ENCODE measurements at regions not wholly inside any gene's neighbourhood (a gene's known extent, or its start where the extent isn't known, plus 50 kb on each side); places are given as distances from the start of the nearest gene placed in this dataset.
"Not testable (repeated sequence)": the region's sequence is repeated elsewhere in the genome, so short reads cannot be mapped to it uniquely, and the experiment has no call there.

DNA sequence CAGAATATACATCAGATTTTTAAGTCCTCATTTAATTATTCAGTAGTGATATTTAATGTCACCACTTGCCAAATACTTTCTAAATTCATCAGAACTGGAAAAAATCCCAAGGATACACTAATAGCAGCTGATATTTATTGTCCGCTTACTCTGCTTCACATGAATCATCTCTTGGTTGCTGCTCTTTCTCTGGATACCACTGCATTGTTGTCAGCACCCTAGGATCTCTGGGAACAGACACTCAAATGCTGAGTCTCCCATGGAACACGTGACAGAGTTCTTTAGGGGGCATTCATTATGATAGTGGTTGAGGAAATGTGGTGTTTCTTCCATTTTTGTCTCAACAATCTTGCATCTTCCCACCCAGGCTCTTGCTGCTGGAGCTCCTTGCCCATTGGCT is 318.0 kb downstream of the RFPL4B start:
- no peak for DNase-seq

DNA sequence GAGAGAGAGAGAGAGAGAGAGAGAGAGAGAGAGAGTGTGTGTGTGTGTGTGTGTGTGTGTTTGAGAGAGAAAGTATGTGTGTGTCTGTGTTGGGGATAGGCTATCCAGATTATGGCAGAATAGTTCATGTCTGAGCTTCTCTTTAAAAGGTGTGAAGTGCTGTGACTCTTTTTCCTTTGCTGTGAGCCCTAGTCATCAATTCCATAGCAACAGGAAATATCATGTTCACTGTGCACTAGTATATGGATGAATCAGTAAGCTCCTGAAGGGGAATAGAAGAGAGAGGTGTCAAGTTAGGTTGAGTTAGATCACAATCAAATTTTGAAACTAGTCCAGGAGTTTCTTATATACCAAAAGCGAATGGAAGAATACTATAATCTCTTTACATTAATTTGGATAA is 318.7 kb downstream of the RFPL4B start:
- no peak for DNase-seq

DNA sequence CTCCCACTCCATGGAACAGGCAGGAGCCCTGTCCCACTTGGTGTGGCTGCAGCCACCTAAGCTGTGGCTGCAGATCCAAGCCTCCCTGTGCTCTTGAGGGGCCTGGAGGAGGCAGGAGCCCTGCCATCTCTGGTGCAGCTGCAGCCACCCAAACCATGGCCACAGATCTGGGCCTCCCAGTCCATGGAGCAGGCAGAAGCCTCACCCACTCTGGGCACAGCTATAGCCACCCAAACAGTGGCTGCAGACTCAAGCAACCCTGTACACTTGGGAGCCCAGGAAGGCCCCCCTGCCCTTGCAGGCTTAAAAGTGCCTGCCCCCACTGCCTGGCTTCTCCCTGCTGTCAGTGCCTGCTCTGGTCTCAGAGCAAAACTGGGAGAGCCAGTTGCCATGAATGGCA is 320.3 kb downstream of the RFPL4B start:
- DNase-seq, result no peak

DNA sequence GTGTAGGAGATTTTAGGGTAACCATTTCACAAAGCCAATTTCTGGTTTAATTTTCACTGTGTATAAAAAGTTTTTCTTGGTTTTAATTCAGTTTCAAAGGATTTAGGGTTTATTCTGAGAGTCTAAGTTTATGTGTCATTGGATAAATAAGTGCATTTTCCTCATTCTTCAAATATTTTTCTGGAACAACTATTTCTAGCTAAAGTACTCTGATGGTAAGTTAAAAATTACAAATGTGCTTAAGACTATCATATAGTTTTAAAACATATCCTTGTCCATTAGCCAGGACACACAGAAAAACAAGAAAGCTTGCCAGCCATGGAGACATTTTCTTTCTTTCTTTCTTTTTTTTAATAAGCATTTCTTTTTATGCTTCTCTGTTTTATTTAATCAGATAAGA is 333.0 kb downstream of the RFPL4B start:
- no peak for DNase-seq

DNA sequence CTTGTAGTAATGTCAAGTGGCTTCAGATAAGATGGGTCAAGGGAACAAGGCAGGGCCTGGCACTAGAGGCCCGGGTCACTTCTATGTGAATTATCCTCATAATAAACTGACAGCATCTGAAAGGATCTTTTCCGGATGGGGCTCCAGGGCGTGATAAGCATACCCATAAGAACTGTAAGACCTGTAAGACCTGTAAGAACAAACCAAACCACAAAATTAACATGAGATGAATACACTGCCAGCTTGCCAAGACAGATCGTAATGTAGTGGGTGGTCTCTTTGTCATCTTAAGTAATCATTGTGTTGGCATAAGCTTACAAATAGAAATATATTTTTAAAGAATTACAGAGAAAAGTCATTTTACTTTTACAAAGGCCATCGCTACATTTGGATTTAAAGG is 334.9 kb downstream of the RFPL4B start:
- no peak for DNase-seq

DNA sequence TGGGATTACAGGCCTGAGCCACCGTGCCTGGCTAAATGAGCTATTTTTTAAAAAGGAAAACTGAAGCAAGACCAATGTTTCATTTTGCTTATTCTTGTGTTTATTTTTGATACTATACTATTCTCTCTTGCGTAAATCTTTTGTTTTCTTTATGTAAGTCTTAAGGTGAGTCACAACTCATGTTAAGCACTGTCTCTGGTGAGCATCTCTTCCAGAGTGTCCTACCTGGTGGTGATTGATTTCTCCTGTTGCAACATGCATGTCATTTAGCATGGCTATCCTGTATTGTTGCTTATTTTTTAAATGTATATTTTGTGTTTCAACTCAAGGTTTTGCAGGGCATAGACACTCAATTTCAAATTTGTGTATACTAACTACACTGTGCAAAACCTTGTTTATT is 336.0 kb downstream of the RFPL4B start:
- no peak for DNase-seq

DNA sequence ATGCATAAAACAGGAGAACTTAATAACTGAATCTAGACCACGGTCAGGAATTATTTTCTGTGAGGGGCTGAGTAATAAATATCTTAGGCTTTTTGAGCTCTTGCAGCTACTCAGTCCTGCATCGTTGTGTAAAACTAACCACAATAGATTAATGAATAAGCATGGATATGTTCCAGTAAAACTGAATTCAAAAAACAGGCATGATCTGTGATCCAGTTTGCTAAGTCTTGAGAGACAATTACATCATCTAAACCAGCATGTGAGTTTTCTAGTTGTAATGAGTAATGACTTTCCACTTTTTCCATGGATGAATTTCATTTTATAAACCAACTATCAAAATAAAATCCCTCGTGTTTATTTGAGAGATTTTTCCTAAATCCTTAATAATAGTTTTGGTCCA is 336.8 kb downstream of the RFPL4B start:
- DNase-seq, result no peak

DNA sequence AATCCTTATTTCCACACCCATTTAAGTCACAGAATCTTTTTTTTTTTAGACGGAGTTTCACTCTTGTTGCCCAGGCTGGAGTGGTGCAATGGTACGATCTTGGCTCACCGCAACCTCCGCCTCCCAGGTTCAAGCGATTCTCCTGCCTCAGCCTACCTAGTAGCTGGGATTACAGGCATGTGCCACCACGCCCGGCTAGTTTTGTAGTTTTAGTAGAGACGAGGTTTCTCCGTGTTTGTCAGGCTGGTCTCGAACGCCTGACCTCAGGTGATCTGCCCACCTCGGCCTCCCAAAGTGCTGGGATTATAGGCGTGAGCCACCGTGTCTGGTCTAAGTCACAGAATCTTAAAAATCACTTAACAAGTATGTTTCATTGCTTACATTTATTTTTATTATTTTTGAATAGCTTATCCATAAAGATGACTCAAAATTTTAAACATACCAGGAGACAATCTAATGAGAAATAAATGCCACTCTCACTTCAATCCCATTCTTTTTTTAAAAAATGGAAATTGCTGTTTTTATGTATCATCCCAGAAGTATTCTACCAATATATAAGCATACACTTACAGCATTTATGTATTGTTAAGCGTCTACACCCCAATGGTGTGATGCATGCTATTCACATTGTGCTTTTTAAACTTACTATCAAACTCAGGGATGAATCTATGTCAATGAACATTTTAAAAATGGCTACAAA is 338.5 kb downstream of the RFPL4B start:
- DNase-seq, result not testable (repeated sequence)

DNA sequence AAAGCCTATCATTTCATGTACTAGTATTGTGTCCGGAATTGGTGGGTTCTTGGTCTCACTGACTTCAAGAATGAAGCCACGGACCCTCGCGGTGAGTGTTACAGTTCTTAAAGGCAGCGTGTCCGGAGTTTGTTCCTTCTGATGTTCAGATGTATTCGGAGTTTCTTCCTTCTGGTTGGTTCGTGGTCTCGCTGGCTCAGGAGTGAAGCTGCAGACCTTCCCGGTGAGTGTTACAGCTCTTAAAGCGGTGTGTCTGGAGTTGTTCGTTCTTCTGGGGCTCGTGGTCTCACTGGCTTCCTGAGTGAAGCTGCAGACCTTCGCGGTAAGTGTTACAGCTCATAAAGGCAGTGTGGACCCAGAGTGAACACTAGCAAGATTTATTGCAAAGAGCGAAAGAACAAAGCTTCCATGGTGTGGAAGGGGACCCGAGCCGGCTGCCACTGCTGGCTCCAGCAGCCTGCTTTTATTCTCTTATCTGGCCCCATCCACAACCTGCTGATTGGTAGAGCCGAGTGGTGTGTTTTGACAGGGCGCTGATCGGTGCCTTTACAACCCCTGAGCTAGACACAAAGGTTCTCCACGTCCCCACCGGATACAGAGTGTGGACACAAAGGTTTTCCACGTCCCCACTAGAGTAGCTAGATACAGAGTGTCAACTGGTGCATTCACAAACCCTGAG is 341.5 kb downstream of the RFPL4B start:
- DNase-seq, result not testable (repeated sequence)

DNA sequence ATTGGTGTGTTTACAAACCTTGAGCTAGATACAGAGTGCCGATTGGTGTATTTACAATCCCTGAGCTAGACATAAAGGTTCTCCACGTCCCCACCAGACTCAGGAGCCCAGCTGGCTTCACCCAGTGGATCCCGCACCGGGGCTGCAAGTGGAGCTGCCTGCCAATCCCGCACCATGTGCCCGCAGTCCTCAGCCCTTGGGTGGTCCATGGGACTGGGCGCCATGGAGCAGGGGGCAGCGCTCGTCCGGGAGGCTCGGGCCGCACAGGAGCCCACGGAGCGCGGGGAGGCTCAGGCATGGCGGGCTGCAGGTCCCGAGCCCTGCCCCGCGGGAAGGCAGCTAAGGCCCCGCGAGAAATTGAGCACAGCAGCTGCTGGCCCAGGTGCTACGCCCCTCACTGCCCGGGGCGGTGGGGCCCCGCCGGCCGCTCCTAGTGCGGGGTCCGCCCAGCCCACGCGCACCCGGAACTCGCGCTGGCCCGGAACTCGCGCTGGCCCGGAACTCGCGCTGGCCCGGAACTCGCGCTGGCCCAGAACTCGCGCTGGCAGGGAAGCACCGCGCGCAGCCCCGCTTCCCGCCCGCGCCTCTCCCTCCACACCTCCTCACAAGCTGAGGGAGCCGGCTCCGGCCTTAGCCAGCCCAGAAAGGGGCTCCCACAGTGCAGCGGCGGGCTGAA is 342.2 kb downstream of the RFPL4B start:
- DNase-seq, result not testable (repeated sequence)

DNA sequence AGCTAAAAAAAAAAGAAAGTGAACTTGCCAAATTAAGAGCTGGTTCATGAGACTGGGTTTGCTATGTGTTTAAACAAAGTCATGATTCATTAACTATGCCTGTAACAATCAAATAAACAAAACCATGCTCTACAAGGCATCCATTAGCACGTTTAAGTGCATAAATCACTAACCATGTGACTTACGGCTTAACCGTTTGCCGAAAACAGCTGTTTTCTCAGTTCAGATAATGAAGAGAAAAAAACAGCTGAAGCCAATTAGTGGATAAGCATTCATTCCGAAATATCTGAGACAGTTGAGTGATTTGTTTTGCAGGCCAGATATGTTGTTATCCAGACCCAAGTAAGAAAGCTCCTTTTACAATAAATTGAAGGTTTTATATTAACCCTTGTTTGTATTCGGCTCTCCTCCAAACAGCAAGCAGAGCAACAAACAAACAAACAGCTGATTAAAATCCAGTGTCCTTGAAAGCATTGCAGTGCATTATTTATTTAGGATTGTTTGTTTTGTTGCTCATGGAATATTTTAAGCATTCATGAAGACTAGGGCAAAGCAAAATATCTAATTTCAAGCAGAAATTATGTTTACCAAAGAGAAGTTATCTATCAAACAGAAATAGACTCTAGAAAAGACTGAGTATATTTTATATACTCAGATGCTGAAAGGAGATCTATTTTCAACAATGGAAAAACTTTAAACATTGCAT is 343.5 kb downstream of the RFPL4B start:
- no peak for DNase-seq

DNA sequence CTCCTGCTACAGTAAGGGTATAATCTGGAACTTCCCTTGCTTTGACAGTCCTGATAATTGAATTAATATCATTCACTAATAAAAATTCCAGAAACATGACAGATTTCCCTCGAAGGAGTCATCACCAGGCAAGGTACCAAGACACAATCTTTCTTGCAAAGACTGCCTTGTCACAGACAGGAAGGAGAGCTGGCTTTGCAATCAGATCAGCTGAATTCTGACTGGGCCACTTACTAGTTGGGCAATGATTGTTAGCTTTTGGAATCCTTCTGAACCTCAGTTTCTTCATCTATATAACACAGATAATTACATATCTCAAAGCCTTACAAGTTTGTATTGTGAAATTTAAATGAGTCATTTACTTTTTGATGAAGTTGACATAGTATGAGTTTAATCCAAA is 344.2 kb downstream of the RFPL4B start:
- no peak for DNase-seq

DNA sequence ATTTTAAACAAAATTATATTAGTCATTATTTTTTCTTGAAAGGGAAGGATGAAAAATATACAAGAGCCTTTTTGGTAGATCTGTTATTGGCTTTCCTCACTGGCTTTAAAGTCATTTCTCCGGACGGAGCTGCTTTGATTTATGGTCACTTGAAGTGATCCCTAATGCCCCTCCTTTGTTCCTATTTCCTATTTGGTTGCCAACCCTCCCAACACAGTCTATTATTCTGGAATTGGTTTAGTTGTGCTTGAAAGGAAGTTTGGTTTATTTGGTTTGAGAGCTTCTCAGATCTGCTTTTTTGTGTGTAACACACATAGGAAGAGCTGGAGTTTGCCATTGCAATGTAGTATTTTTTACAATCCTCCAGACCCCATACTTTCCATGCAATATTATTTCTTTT is 347.9 kb downstream of the RFPL4B start:
- no peak for DNase-seq

DNA sequence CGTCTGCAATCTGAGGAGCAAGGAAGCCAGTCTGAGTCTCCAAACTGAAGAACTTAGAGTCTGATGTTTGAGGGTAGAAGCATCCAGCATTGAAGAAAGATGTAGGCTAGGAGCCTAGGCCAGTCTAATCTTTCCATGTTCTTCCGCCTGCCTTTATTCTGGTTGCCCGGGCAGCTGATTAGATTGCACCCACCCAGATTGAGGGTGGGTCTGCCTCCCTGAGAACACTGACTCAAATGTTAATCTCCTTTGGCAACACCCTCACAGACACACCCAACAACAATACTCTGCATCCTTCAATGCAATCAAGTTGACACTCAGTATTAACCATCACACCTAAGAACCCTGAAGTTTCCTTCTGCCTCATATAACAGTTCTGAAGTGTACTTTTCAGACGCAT is 350.1 kb downstream of the RFPL4B start:
- no peak for DNase-seq

DNA sequence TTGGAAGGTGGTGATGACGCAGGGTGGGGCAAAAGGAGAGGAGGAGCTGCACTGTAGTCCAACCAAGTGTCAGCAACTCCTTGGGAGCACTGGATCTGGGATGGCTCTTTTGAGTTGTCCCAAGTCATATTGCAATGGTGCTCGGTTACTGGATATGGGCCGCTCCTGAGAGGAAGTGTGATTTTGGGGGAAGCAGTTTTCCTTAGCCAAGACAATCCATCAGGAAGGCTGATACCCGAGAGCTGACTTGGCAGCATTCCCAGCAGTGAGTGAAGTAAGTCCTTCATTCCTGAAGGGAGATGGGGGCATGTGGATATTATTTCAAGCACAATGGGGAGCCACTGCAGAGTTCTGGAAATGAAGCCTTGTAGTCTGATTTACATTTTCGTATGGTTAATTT is 354.1 kb downstream of the RFPL4B start:
- DNase-seq, result no peak

DNA sequence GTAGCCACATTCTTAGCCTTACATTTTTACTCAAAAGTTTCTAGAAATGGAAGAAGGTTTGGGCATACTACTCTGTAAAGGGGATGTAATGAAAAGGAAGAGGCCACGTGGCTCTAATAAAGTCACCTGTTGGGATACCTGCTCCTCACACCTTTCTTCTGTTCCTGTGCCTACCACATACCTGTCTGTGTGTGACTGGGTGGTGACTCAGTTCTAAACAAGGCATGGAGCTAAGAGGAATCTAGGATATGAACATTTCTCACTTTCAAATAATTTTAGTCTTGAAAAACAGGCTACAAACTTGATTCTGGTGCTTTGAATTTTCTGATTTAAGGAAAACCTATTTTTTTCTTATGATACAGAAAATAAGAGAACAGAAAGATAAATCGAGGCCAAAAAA is 363.6 kb downstream of the RFPL4B start:
- no peak for DNase-seq

DNA sequence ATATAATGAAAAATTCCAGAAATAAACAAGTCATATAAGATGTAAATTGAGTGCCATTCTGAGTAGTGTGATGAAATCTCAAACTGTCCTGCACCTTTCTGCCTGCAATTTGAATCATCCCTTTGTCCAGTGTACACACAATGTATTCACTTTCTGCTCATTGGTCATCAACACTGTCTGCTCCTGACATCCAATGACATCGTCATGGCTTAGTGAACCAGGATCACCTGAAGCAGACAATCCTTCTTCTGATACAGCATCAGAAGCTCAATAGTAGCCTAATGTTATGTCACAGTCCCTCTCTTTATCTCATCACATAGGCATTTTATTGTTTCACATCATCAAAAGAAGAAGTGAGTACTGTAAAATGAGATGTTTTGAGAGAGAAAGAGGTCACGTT is 366.3 kb downstream of the RFPL4B start:
- no peak for DNase-seq

DNA sequence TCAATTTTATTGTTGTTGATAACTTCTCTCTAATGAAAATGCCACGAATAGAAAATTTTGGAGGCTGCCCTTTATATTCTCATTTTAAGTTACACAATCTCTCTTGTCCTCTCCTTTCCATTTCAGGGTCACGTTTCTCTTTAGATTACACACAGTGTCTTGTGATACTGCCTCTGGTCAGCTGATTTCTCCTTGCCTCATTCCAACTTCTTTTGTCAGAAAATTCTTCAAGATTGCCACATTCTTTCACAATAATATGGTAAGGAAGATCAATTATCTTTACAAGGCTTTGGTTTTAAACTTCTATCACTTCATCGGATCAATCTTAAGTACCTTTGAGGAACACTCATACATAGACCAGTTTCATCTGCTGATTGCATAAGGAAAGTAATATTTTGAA is 370.3 kb downstream of the RFPL4B start:
- DNase-seq, result no peak

DNA sequence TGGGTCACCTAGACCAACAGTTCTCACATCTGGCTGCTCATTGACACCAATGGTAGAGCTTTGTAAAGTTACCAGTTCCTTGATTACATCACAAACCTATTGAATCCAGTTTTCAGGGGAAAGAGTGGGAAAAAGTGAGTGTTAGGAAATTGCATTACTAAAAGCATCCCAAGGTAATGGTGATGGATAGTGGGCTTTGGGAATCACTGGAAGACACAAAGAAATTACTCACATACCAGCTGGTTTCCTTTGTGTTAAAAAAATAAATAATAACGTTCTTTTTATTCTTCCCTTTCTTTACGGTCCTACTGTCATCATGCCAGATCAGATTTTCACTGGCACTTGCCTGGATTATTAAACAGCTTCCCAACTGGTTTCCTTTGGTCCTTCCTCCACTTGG is 370.7 kb downstream of the RFPL4B start:
- no peak for DNase-seq

DNA sequence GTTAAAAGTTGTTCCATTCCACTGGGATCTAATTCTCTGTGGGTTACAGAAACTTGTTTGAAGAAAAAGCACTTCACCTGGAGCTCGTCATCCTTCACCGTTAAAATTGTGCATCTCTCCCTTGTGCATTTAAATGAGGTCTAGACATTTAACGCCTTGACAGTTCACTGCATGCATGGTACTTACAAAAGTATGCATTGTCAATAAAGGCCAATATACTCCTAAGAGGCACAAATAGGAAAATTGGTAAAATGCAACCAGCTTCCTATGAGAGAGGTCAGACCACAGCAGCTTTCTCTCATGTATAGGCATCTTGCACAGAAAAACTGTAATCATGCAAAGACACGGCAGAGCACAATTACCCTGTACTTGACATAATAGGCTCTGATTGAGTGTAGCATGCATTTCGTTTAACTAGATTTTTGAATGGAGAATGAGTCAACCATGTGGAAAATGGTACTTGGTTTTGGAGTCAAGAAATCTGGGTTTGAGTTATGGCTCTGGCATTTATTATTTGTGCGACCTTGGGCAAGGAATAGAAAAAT is 378.5 kb downstream of the RFPL4B start:
- no peak for DNase-seq

DNA sequence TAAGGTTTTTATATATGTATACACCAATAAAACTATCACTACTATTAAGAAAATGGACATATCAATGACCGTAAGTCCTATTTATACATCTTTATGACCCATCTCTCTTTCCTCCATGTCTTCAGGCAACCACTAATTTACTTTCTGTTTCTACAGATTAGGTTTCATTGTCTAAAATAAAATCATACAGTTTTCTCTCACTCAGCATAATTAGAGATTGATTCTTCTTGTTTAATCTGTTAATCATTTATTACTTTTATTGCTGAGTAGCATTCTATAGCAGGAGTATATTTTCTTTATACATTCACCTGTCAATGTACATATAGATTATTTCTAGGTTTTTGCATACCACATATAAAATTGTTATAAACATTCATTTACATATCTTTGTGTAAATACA is 388.0 kb downstream of the RFPL4B start:
- DNase-seq, result no peak

DNA sequence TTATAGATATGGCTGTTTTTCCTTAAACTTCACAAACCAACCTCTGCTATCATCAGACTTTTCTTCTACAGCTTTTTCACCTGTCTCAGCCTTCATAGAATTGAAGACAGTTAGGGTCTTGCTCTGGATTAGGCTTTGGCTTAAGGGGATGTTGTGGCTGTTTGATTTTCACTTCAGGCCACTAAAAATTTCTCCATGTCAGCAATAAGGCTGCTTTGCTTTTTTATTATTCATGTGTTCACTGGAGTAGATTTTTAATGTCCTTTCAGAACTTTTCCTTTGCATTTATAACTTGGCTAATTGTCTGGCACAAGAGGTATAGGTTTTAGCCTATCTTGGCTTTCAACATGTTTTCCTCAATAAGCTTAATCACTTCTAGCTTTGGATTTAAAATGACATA is 392.6 kb downstream of the RFPL4B start:
- no peak for DNase-seq

DNA sequence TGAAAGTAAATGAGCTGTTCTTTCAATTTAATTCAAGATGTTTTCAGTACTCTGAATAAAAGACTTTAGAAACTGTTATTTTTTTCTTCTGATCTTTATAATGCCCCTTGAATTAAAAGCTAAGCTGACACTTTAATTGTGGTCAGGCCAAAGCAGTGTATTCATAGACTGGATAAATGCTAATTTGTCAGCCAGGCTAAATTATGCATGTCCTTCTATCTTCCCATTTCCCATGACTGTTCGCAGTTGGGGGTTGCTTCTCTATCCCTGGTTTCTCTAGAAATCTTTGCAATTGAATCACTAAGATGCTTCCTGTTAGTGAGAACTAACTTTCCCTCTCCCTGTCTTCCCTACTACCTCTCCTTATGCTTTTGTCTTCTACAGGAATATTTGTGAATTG is 396.2 kb downstream of the RFPL4B start:
- DNase-seq, result no peak

DNA sequence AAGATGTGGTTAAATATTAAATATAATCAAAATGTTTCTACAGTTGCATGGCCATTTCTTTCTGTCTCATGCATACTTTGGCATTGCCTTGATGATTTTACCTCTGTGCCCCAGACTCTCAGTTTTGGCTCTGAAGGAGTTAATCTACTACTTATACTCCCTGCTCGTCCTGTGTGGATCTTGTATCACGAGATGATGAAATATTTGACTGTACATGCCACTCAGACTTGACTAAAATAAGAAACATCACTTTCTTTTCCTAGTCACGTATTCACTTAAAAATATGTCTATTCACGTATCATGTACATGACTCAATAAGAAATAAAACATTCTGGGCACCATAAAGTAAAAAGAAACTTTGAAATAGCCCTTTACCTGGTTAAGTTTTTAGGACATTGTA is 397.7 kb downstream of the RFPL4B start:
- no peak for DNase-seq

Measured in MV-4-11 (cell line).